Suprapubic skin (tissue), 4 donors: ENCODE measurements at regions not wholly inside any gene's neighbourhood (a gene's known extent, or its start where the extent isn't known, plus 50 kb on each side); places are given as distances from the start of the nearest gene placed in this dataset.

ENCODE experiments used
- DNase-seq, 2 donors: peaks; one replicate each; pipeline ENCODE4 v3.0.0-alpha.2; 2019; ENCODE audit warnings: low spot score in 2 of 2
- H3K27ac ChIP-seq: fragments of 200-600 bp; sonication (generic); one replicate; pipeline ENCODE4 v1.5.1; 2019
- H3K27me3 ChIP-seq: fragments of 200-600 bp; sonication (generic); one replicate; pipeline ENCODE4 v1.5.1; 2019
- H3K36me3 ChIP-seq: fragments of 200-600 bp; sonication (generic); one replicate; pipeline ENCODE4 v1.5.1; 2019
- H3K4me1 ChIP-seq: fragments of 200-600 bp; sonication (generic); one replicate; pipeline ENCODE4 v1.5.1; 2019
- H3K4me3 ChIP-seq: fragments of 200-600 bp; sonication (generic); one replicate; pipeline ENCODE4 v1.5.1; 2019; ENCODE audit warnings: mild to moderate bottlenecking
- H3K9me3 ChIP-seq: fragments of 200-600 bp; sonication (generic); one replicate; pipeline ENCODE4 v1.5.1; 2019
- CTCF ChIP-seq, 2 donors: fragments of 200-600 bp in 1 of 2; fragments of 450-650 bp in 1 of 2; sonication (generic) in 1 of 2; IDR thresholded peaks; one replicate each; pipeline ENCODE4 v1.5.1; 2016 to 2019; ENCODE audit warnings: antibody characterized with exemption in 2 of 2, mild to moderate bottlenecking in 1 of 2, moderate library complexity in 1 of 2
- EP300 ChIP-seq: sonication (generic); formaldehyde crosslinking; IDR thresholded peaks from one replicate; pipeline ENCODE4 v1.6.1; 2017; ENCODE audit warnings: antibody characterized with exemption
- POLR2A ChIP-seq, 2 donors: fragments of 450-650 bp; IDR thresholded peaks; one replicate each; pipeline ENCODE4 v1.6.1; 2017; ENCODE audit warnings: antibody characterized with exemption in 2 of 2, mild to moderate bottlenecking in 2 of 2, moderate library complexity in 2 of 2
- POLR2AphosphoS5 ChIP-seq, 3 donors: sonication (generic); formaldehyde crosslinking; IDR thresholded peaks; one replicate each; pipeline ENCODE4 v1.6.1; 2017; ENCODE audit warnings: antibody characterized with exemption in 3 of 3
- WGBS: methylation state at CpG from one replicate; pipeline ENCODE4 v1.1.5; 2018; 5-methylcytosine and 5-hydroxymethylcytosine counted together

DNA sequence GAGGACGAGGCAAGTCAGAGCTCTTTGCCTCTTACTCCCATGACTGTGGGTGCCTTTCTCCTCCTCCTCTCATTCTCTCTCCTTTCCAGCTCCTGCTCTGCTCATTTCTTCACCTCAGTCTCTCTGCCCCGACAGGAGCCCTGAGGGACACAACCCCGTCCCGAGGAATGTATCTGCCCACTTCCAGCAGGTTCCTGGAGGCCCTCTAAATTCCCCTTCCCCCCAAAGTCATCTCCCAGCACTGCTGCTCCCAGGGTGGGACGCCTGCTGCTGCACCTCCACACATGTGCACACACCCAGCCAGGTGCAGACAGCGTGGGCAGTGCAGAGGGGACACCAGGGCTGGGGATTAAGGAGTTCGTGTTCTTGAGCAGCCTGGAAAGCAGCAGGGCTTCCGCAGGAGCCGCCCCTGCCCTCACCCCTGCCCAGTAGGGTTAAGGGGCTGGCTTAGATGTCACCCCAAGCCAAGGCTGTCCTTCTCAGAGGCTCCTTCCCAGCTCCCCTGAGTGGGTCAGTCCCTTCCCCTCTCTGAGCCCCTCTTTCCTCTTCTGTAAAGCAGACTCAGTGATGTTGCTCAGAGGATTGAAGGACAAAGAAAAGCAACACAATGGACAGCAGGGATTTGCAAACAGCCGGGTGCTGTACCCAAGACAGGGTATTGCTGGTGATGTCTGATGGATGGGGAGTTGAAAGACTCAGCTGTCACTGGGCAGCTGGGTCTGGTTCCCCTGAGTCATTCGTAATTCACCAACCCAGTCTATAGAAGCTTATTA is 346.0 kb downstream of the MATN1 start:
- H3K4me3 ChIP-seq = no peak overlapping the region
- H3K27ac ChIP-seq = no peak overlapping the region
- TF ChIP-seq CTCF (IDR thresholded peaks at IDR 0.05) (no peak), POLR2AphosphoS5 (IDR thresholded peaks at IDR 0.05) (no peak), EP300 (no peak), POLR2A (IDR thresholded peaks at IDR 0.05) (no peak)
- no peak for DNase-seq
- H3K27me3 ChIP-seq = peaks cover 4% of the 10 kb centered on the region
- peaks cover 20% of the 10 kb centered on the region for H3K4me1 ChIP-seq
- WGBS = 65% methylated on average over 8 of the region's 11 CpGs
- H3K36me3 ChIP-seq = no peaks in the 10 kb centered on the region
- no peaks in the 10 kb centered on the region for H3K9me3 ChIP-seq

DNA sequence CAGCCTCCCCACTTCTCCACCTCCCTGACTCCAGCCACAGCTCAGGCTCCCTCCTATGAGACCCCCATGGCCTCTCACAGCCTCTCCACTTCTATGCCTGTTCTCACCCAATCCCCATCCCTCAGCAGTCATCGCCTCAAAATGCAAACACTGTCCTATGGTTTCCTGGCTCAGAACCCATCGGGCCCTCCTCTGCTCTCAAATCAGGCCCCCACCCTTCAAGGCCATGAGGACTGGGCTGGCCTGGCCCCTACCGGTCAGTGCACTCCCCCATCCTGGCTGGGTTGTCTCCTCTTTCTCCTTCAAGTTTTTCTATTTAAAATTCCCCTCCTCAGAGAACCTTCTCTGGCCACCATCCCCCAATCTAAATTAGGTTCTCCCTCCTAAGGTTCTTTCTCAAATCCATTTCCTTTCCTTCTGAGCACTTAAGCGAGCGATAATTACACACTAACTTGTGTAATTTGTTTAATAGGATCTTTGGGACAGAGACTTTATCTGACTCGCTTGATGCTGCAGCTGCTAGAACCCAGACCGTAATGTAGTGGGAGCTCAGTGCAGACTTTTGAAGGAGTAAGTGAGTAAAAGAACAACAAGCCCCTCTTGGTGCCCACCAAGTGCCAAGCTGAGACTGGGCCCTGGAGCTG is 347.2 kb downstream of the MATN1 start:
- no peak overlapping the region for H3K4me3 ChIP-seq
- no peaks in the 10 kb centered on the region for H3K9me3 ChIP-seq
- H3K4me1 ChIP-seq = peaks cover 20% of the 10 kb centered on the region
- WGBS = 82% methylated on average over 7 of the region's 7 CpGs
- H3K27me3 ChIP-seq = peaks cover 4% of the 10 kb centered on the region
- DNase-seq = peak in 1 of 2 donors; percentile 50
- no peaks in the 10 kb centered on the region for H3K36me3 ChIP-seq
- no peak overlapping the region for H3K27ac ChIP-seq
- TF ChIP-seq EP300 = no peak
- no peak for TF ChIP-seq CTCF (IDR thresholded peaks at IDR 0.05)
- TF ChIP-seq POLR2A (IDR thresholded peaks at IDR 0.05) = no peak
- no peak for TF ChIP-seq POLR2AphosphoS5 (IDR thresholded peaks at IDR 0.05)

DNA sequence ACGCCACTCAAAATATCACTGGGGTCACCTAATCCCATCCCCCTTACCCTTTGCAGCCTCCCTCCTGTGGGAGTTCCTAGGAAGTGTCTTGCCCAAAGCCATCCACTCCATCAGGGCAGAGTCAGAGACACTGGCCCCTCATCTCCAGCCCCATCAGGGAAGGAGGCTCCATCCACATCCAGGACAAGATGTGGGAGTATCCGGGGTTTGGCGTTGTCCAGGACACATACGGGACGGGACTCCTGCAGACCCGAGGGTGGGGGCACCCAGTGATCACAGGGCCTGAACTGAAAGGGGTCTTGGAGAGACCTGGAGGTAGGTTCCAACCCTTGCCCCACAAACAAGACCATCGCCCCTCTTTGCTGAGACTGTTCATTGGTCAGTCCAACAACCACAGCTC is 348.2 kb downstream of the MATN1 start:
- DNase-seq = peak in 1 of 2 donors; percentile 69
- no peaks in the 10 kb centered on the region for H3K9me3 ChIP-seq
- peaks cover 4% of the 10 kb centered on the region for H3K27me3 ChIP-seq
- no peak overlapping the region for H3K4me3 ChIP-seq
- 74% methylated on average over 7 of the region's 7 CpGs for WGBS
- no peak overlapping the region for H3K27ac ChIP-seq
- no peaks in the 10 kb centered on the region for H3K36me3 ChIP-seq
- peaks cover 15% of the 10 kb centered on the region for H3K4me1 ChIP-seq
- no peak for TF ChIP-seq EP300
- TF ChIP-seq POLR2A (IDR thresholded peaks at IDR 0.05) = no peak
- TF ChIP-seq POLR2AphosphoS5 (IDR thresholded peaks at IDR 0.05) = no peak
- no peak for TF ChIP-seq CTCF (IDR thresholded peaks at IDR 0.05)

DNA sequence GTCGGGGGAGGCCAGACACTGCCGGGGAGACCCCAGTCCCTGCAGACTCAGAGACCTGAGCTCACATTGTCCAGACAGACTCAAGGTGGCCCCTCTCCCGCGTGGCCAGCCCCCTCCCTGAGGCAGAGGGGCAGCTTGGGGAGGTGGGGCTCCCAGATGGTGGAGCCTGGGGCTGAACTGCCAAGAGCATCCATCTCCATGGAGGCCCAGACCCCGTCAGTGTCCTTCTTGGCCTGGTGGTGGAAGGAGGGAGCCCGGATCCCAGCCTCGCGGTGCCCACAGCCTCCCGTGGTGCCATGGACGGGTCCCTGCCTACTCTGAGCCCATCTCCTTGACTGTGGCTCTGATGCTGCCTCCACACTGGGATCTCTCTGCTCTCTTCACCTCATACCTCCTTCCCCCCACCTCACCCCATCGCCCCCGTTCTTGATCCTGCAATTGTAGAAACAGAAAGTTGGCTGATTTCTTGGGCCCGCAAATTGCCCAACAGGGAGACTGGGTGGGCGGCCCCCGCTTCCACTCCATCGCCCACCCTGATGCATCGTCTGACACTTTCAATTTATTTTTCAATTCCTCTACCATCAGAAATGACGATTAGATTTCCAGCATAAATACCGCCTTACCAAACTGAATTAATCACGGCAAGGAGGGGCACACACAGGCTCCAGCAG is 348.9 kb downstream of the MATN1 start:
- Histone ChIP-seq H3K27me3 (peaks cover 4% of the 10 kb centered on the region), H3K36me3 (no peaks in the 10 kb centered on the region), H3K4me3 (no peak overlapping the region), H3K4me1 (peaks cover 9% of the 10 kb centered on the region), H3K27ac (no peak overlapping the region), H3K9me3 (no peaks in the 10 kb centered on the region)
- WGBS = 88% methylated on average over 20 of the region's 20 CpGs
- TF ChIP-seq CTCF (IDR thresholded peaks at IDR 0.05) = no peak
- peak in 1 of 2 donors; percentile 56 for DNase-seq
